GM12878 (cell line): ENCODE measurements at regions not wholly inside any gene's neighbourhood (a gene's known extent, or its start where the extent isn't known, plus 50 kb on each side); places are given as distances from the start of the nearest gene placed in this dataset.

Experiments
- ATAC-seq: fragments of 200-7000 bp; cut with Tn5 transposase; 3 replicates; pipeline ENCODE4 v1.9.1; 2020; ENCODE audit warnings: mild to moderate bottlenecking, moderate library complexity
- BruUV-seq: library from RNA; stranded (reverse); fragments of 400-500 nt; replicated peaks from 2 replicates; lab custom pipeline; 2021; lab: Mats Ljungman, UMichigan
- CTCF ChIA-PET: fragments of 300-600 bp; sonication (Branson Sonifier 250); formaldehyde crosslinking; extraction: SDS; loops from one replicate; lab custom pipeline; 2021; ENCODE audit warnings: inconsistent platforms; lab: Yijun Ruan, JAX
- POLR2A ChIA-PET: fragments of 350-600 bp; formaldehyde crosslinking; extraction: SDS; loops from one replicate; lab custom pipeline; 2021; ENCODE audit warnings: inconsistent platforms; lab: Charles Lee
- RAD21 ChIA-PET: fragments of 300-600 bp; sonication (Branson Sonifier 250); formaldehyde crosslinking; loops from one replicate; lab custom pipeline; 2023; ENCODE audit warnings: antibody characterized with exemption; ENCODE audit not compliant: unreplicated experiment; lab: Charles Lee
- SMC1A ChIA-PET: fragments of 300-600 bp; sonication (Branson Sonifier 250); formaldehyde crosslinking; loops from one replicate; lab custom pipeline; 2023; ENCODE audit not compliant: unreplicated experiment, uncharacterized antibody; lab: Charles Lee
- DNase-seq: peaks from one replicate; pipeline ENCODE4 v3.0.0-alpha.2; 2011; ENCODE audit warnings: low read depth, low spot score
- FAIRE-seq: peaks from 3 replicates; lab custom pipeline; 2011; peaks lifted over from hg19 to GRCh38; lab: Jason Lieb, UNC
- H2AFZ ChIP-seq: 2 replicates; pipeline ENCODE4 v1.6.0; 2011; ENCODE audit warnings: low read depth, low read length, control low read depth; ENCODE audit not compliant: control insufficient read depth
- H3K27ac ChIP-seq: 2 replicates; pipeline ENCODE4 v1.5.1; 2011; ENCODE audit warnings: control low read depth; ENCODE audit not compliant: control insufficient read depth, insufficient read depth
- H3K27me3 ChIP-seq, 2 experiments: replicated peaks in 1 of 2; 2 replicates each; pipeline versions ENCODE4 v1.6.0 to v1.6.1; 2011; ENCODE audit warnings: low read length in 1 of 2; ENCODE audit not compliant: control insufficient read depth in 2 of 2, insufficient read depth in 2 of 2
- H3K36me3 ChIP-seq, 2 experiments: 2 replicates each; pipeline ENCODE4 v1.5.1; 2011; ENCODE audit warnings: low read length in 1 of 2; ENCODE audit not compliant: control insufficient read depth in 2 of 2, insufficient read depth in 2 of 2
- H3K4me1 ChIP-seq: 2 replicates; pipeline ENCODE4 v1.6.1; 2011; ENCODE audit warnings: mild to moderate bottlenecking, low read length, moderate library complexity, mixed read lengths; ENCODE audit not compliant: control insufficient read depth, insufficient read depth
- H3K4me2 ChIP-seq: 2 replicates; pipeline ENCODE4 v1.6.0; 2011; ENCODE audit warnings: control low read depth; ENCODE audit not compliant: control insufficient read depth, insufficient read depth
- H3K4me3 ChIP-seq: fragments of 200-600 bp; sonication (generic); 2 replicates; pipeline ENCODE4 v1.5.1; 2016
- H3K79me2 ChIP-seq: 2 replicates; pipeline ENCODE4 v1.6.0; 2011; ENCODE audit warnings: low read length; ENCODE audit not compliant: control insufficient read depth, insufficient read depth
- H3K9ac ChIP-seq: 2 replicates; pipeline ENCODE4 v1.8.0; 2011; ENCODE audit warnings: low read length, control low read depth, mixed read lengths; ENCODE audit not compliant: control insufficient read depth, insufficient read depth
- H3K9me3 ChIP-seq: replicated peaks from 3 replicates; pipeline ENCODE4 v1.5.1; 2011; ENCODE audit warnings: mild to moderate bottlenecking, low read length; ENCODE audit not compliant: control insufficient read depth, insufficient read depth
- H4K20me1 ChIP-seq: 2 replicates; pipeline ENCODE4 v1.6.0; 2011; ENCODE audit not compliant: control insufficient read depth, insufficient read depth
- CHD1 ChIP-seq: IDR thresholded peaks from 2 replicates; pipeline ENCODE4 v1.6.1; 2012; ENCODE audit warnings: low read depth, low read length, improper control_type of control experiment
- CHD4 ChIP-seq: fragments of 200-600 bp; sonication (generic); IDR thresholded peaks from 2 replicates; pipeline ENCODE4 v1.6.1; 2016; ENCODE audit warnings: mild to moderate bottlenecking
- EZH2 ChIP-seq: IDR thresholded peaks from 2 replicates; pipeline ENCODE4 v1.6.1; 2012; ENCODE audit warnings: low read depth, mild to moderate bottlenecking, control low read depth, inconsistent platforms, low read length, borderline replicate concordance; ENCODE audit not compliant: control insufficient read depth
- HDAC2 ChIP-seq: fragments of 200-600 bp; sonication (generic); IDR thresholded peaks from 2 replicates; pipeline ENCODE4 v1.6.1; 2017
- IKZF2 ChIP-seq, 2 experiments: fragments of 450-650 bp; IDR thresholded peaks; 2 replicates each; pipeline ENCODE4 v1.6.1; 2017; ENCODE audit warnings: mild to moderate bottlenecking in 2 of 2, moderate library complexity in 2 of 2
- MEF2A ChIP-seq: IDR thresholded peaks from 2 replicates; pipeline ENCODE4 v1.6.1; 2011; ENCODE audit warnings: low read depth, mild to moderate bottlenecking, low read length, moderate library complexity; ENCODE audit not compliant: insufficient read depth
- PAX8 ChIP-seq: fragments of 450-650 bp; IDR thresholded peaks from 2 replicates; pipeline ENCODE4 v1.6.1; 2017; ENCODE audit warnings: mild to moderate bottlenecking, moderate library complexity
- POLR2AphosphoS5 ChIP-seq: IDR thresholded peaks from 2 replicates; pipeline ENCODE4 v1.6.1; 2011; ENCODE audit warnings: mild to moderate bottlenecking, low read length, inconsistent platforms
- RUNX3 ChIP-seq: IDR thresholded peaks from 2 replicates; pipeline ENCODE4 v1.6.1; 2012; ENCODE audit warnings: low read length, inconsistent platforms
- SIN3A ChIP-seq: IDR thresholded peaks from 2 replicates; pipeline ENCODE4 v1.6.1; 2012; ENCODE audit warnings: low read depth, low read length, improper control_type of control experiment
- SIX5 ChIP-seq: IDR thresholded peaks from 2 replicates; pipeline ENCODE4 v1.6.1; 2011; ENCODE audit warnings: mild to moderate bottlenecking, low read depth, low read length, moderate library complexity; ENCODE audit not compliant: severe bottlenecking
- SMAD1 ChIP-seq: fragments of 450-650 bp; IDR thresholded peaks from 2 replicates; pipeline ENCODE4 v1.6.1; 2018; ENCODE audit warnings: mild to moderate bottlenecking, low read depth; ENCODE audit not compliant: partially characterized antibody
- SUPT20H ChIP-seq: IDR thresholded peaks from 2 replicates; pipeline ENCODE4 v1.6.1; 2011; ENCODE audit warnings: low read depth, mild to moderate bottlenecking, low read length, moderate library complexity, borderline replicate concordance; ENCODE audit not compliant: control insufficient read depth
- ZNF622 ChIP-seq: fragments of 450-650 bp; IDR thresholded peaks from 2 replicates; pipeline ENCODE4 v1.6.1; 2017; ENCODE audit warnings: mild to moderate bottlenecking, inconsistent platforms
- WGBS: methylation state at CpG from one replicate; pipeline ENCODE4 v1.1.6; 2016; ENCODE audit warnings: low lambda C conversion rate; ENCODE audit not compliant: insufficient replicate concordance, insufficient coverage; ENCODE audit errors: missing lambda C conversion rate; 5-methylcytosine and 5-hydroxymethylcytosine counted together
- in situ Hi-C: fragments of 300-500 bp; cut with MboI; formaldehyde crosslinking; loops from 9 replicates; pipeline ENCODE4 v1.14.3; 2018; ENCODE audit warnings: mixed read lengths
- intact Hi-C: fragments of 100-400 bp; cut with micrococcal nuclease; formaldehyde crosslinking; loops from one replicate; pipeline ENCODE4 v1.14.2; 2022; ENCODE audit not compliant: unreplicated experiment

- BruUV-seq, result no TSS peak
- SMC1A ChIA-PET, result interaction anchor here (1.0 kb wide), 1 partner anchor 12 kb away, joined by 3 read pairs; no protein-coding TSS in a partner anchor
These were observed 111.3 kb upstream of the PODXL start for GRCh38 chr7:131667699-131668098.

GRCh38 chr7:131665021-131665420 lies 108.6 kb upstream of the PODXL start:
- intact Hi-C loops, result no loop called here
- in situ Hi-C loops, result no loop called here
- Histone ChIP-seq H3K9me3 (no peaks in the 10 kb centered on the region; the same call in 2 of the 3 replicates), H3K79me2 (no peaks in the 10 kb centered on the region), H3K4me3 (no peak overlapping the region), H3K9ac (no peak overlapping the region), H3K4me2 (no peak overlapping the region), H2AFZ (no peak overlapping the region), H3K27me3 (no peaks in the 10 kb centered on the region), H4K20me1 (no peaks in the 10 kb centered on the region), H3K27ac (no peak overlapping the region), H3K4me1 (no peaks in the 10 kb centered on the region), H3K36me3 (no peaks in the 10 kb centered on the region)
- RAD21 ChIA-PET, result no interaction called here
- CTCF ChIA-PET, result no interaction called here
- SMC1A ChIA-PET, result no interaction called here
- no peak for FAIRE-seq
- POLR2A ChIA-PET, result no interaction called here
- no peak for ATAC-seq
- no peak for DNase-seq
- BruUV-seq, result no TSS peak
- 44% methylated on average over 3 of the region's 3 CpGs for WGBS
- no peak for TF ChIP-seq SUPT20H
- no peak for TF ChIP-seq CHD1
- no peak for TF ChIP-seq CHD4
- TF ChIP-seq HDAC2, result no peak
- no peak for TF ChIP-seq IKZF2 (IDR thresholded peaks at IDR 0.05)

More at GRCh38 chr7:131667699-131668098, 111.3 kb upstream of the PODXL start:
- no peak for FAIRE-seq
- Histone ChIP-seq H3K4me1 (no peaks in the 10 kb centered on the region), H3K9me3 (no peaks in the 10 kb centered on the region; the same call in 2 of the 3 replicates), H3K27ac (no peak overlapping the region), H3K9ac (no peak overlapping the region), H3K36me3 (no peaks in the 10 kb centered on the region), H2AFZ (no peak overlapping the region), H3K79me2 (no peaks in the 10 kb centered on the region), H3K4me3 (no peak overlapping the region), H4K20me1 (no peaks in the 10 kb centered on the region), H3K4me2 (no peak overlapping the region), H3K27me3 (peaks cover 0 to 3% of the 10 kb centered on the region in 2 experiments; a peak in 2 of 4 replicates)
- intact Hi-C loops (no loop called here), in situ Hi-C loops (no loop called here)
- WGBS, result 53% methylated on average over 4 of the region's 4 CpGs
- DNase-seq, result no peak
- TF ChIP-seq ZNF622 (no peak), EZH2 (no peak), SIX5 (no peak), POLR2AphosphoS5 (no peak), MEF2A (no peak), SIN3A (no peak), RUNX3 (no peak), PAX8 (no peak), SMAD1 (no peak)
- ATAC-seq, result no peak
- CTCF ChIA-PET, result no interaction called here
- POLR2A ChIA-PET, result no interaction called here
- RAD21 ChIA-PET, result no interaction called here
